Natural killer cell (primary cell): ENCODE measurements at regions not wholly inside any gene's neighbourhood (a gene's known extent, or its start where the extent isn't known, plus 50 kb on each side); places are given as distances from the start of the nearest gene placed in this dataset.

Experiments
- ATAC-seq, 3 donors: fragments of 150-1000 bp in 2 of 3; fragments of 200-7000 bp in 1 of 3; cut with Tn5 transposase; 1 replicate in 1 of 3; 2 replicates in 2 of 3; pipeline ENCODE4 v1.10.0; 2021; ENCODE audit warnings: mild to moderate bottlenecking in 2 of 3, moderate library complexity in 2 of 3
- DNase-seq, 2 donors: peaks; one replicate each; pipeline versions ENCODE4 v3.0.0 to v3.0.0-alpha.2; 2013 to 2021; ENCODE audit warnings: mixed read lengths in 1 of 2
- H3K27ac ChIP-seq: one replicate; pipeline ENCODE4 v1.5.1; 2013; ENCODE audit warnings: mild to moderate bottlenecking, low read length
- H3K27me3 ChIP-seq: one replicate; pipeline ENCODE4 v1.6.1; 2013; ENCODE audit warnings: low read length; ENCODE audit not compliant: control insufficient read depth, insufficient read depth
- H3K36me3 ChIP-seq: one replicate; pipeline ENCODE4 v1.6.1; 2013; ENCODE audit warnings: low read length; ENCODE audit not compliant: control insufficient read depth, insufficient read depth
- H3K4me1 ChIP-seq: one replicate; pipeline ENCODE4 v1.6.1; 2013; ENCODE audit warnings: low read length; ENCODE audit not compliant: control insufficient read depth, insufficient read depth
- H3K4me3 ChIP-seq: one replicate; pipeline ENCODE4 v1.5.1; 2013; ENCODE audit warnings: low read length
- H3K9me3 ChIP-seq: one replicate; pipeline ENCODE4 v1.6.1; 2013; ENCODE audit warnings: low read length; ENCODE audit not compliant: control insufficient read depth, insufficient read depth
- H3K27ac Mint-ChIP-seq, 2 donors: one replicate each; pipeline ENCODE4 v1.8.0; 2022; ENCODE audit warnings: mild to moderate bottlenecking in 2 of 2, mixed read lengths in 2 of 2, moderate library complexity in 1 of 2
- H3K27me3 Mint-ChIP-seq, 2 donors: one replicate each; pipeline ENCODE4 v1.8.0; 2022; ENCODE audit warnings: low read depth in 2 of 2, mixed read lengths in 2 of 2
- H3K36me3 Mint-ChIP-seq: one replicate; pipeline ENCODE4 v1.8.0; 2022; ENCODE audit warnings: mixed read lengths
- H3K4me1 Mint-ChIP-seq, 2 donors: one replicate each; pipeline ENCODE4 v1.8.0; 2022; ENCODE audit warnings: mixed read lengths in 2 of 2
- H3K4me3 Mint-ChIP-seq: one replicate; pipeline ENCODE4 v1.8.0; 2022; ENCODE audit warnings: mild to moderate bottlenecking, moderate library complexity, mixed read lengths
- H3K9me3 Mint-ChIP-seq, 2 donors: one replicate each; pipeline ENCODE4 v1.8.0; 2022; ENCODE audit warnings: mixed read lengths in 2 of 2
- CTCF ChIP-seq: fragments of 200-600 bp; IDR thresholded peaks from one replicate; pipeline ENCODE4 v1.8.0; 2022; ENCODE audit warnings: antibody characterized with exemption
- WGBS: methylation state at CpG from one replicate; pipeline ENCODE4 v1.1.7; 2013; ENCODE audit warnings: missing lambda C conversion rate; ENCODE audit not compliant: insufficient coverage; 5-methylcytosine and 5-hydroxymethylcytosine counted together
- intact Hi-C: fragments of 100-400 bp; cut with micrococcal nuclease; formaldehyde crosslinking; loops from one replicate; pipeline ENCODE4 v1.14.2; 2022

DNA sequence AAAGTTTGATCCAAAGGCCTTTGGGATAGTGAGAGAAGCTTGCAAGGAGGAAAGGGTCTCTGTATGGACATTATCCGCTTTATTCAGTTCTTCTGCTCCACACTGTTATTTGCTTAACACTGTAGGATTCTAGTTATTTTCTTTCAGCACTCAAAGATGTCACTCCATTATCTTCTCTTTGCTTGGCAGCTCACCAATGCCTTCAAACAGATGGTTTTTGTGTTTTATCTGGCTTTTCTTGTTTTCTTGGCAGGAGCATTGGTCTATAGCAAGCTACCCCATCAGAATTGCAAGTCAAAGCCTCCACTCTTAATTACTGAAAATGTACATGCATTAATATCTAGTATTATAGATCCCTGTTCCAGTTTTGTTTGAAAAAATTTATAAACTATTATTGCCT, 138.8 kb downstream of the EVA1A start:
- Mint-ChIP-seq H3K36me3 (no peaks in the 10 kb centered on the region), H3K4me1 (peaks cover 3% of the 10 kb centered on the region in 2 donors), H3K9me3 (no peaks in the 10 kb centered on the region), H3K4me3 (no peak overlapping the region), H3K27me3 (peaks cover 0 to 7% of the 10 kb centered on the region in 2 donors), H3K27ac (no peak overlapping the region)
- Histone ChIP-seq H3K27ac (no peak overlapping the region), H3K4me1 (no peaks in the 10 kb centered on the region), H3K9me3 (no peaks in the 10 kb centered on the region), H3K27me3 (no peaks in the 10 kb centered on the region), H3K36me3 (no peaks in the 10 kb centered on the region), H3K4me3 (no peak overlapping the region)
- no peak for DNase-seq
- 100% methylated on average over 1 of the region's 1 CpG for WGBS
- TF ChIP-seq CTCF: no peak
- intact Hi-C loops: no loop called here
- ATAC-seq: no peak

GRCh38 chr2:75416420-75417342, 144.1 kb downstream of the EVA1A start:
- 3% methylated on average over 3 of the region's 5 CpGs for WGBS
- Histone ChIP-seq H3K27ac (no peak overlapping the region), H3K9me3 (no peaks in the 10 kb centered on the region), H3K27me3 (no peaks in the 10 kb centered on the region), H3K36me3 (no peaks in the 10 kb centered on the region), H3K4me3 (no peak overlapping the region), H3K4me1 (no peaks in the 10 kb centered on the region)
- Mint-ChIP-seq H3K9me3 (peaks cover 0 to 3% of the 10 kb centered on the region in 2 donors), H3K27me3 (peaks cover 0 to 5% of the 10 kb centered on the region in 2 donors), H3K4me3 (peak overlapping the region; percentile 50), H3K36me3 (no peaks in the 10 kb centered on the region), H3K27ac (peak overlapping the region; percentile 57 to 68), H3K4me1 (peaks cover 11 to 12% of the 10 kb centered on the region in 2 donors)
- no peak for TF ChIP-seq CTCF
- intact Hi-C loops: no loop called here
- DNase-seq (peak in 1 of 2 donors; percentile 57), ATAC-seq (peak in 2 of 3 donors; percentile 40 to 74)

DNA sequence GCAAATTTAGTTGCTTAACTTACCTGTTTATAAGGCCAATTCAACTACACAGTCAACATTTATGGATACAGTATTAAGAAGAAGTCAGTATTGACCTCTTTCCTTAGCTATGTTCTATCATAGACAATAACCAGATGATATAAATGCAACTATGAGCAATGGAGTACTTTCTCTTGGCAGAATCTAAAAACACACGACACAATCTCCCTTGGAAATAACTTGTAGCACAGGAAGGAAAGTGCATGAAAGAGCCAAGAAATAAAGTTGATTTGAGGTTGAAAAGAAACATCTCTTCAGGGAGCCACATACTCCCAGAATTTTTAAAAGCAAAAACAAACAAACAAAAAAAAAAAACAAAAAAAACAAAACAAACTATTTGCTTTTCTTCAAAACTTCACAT, 145.0 kb downstream of the EVA1A start:
- DNase-seq (no peak), ATAC-seq (no peak)
- Mint-ChIP-seq H3K36me3 (no peaks in the 10 kb centered on the region), H3K9me3 (peaks cover 0 to 3% of the 10 kb centered on the region in 2 donors), H3K4me1 (peaks cover 11 to 12% of the 10 kb centered on the region in 2 donors), H3K27ac (no peak overlapping the region), H3K27me3 (no peaks in the 10 kb centered on the region), H3K4me3 (no peak overlapping the region)
- Histone ChIP-seq H3K36me3 (no peaks in the 10 kb centered on the region), H3K4me3 (no peak overlapping the region), H3K9me3 (no peaks in the 10 kb centered on the region), H3K27ac (no peak overlapping the region), H3K27me3 (no peaks in the 10 kb centered on the region), H3K4me1 (no peaks in the 10 kb centered on the region)
- no peak for TF ChIP-seq CTCF
- WGBS: no CpG with 5 or more reads among the region's 1 CpG
- intact Hi-C loops: no loop called here
